ENCODE measurements at regions not wholly inside any gene's neighbourhood (a gene's known extent, or its start where the extent isn't known, plus 50 kb on each side); places are given as distances from the start of the nearest gene placed in this dataset.

DNA sequence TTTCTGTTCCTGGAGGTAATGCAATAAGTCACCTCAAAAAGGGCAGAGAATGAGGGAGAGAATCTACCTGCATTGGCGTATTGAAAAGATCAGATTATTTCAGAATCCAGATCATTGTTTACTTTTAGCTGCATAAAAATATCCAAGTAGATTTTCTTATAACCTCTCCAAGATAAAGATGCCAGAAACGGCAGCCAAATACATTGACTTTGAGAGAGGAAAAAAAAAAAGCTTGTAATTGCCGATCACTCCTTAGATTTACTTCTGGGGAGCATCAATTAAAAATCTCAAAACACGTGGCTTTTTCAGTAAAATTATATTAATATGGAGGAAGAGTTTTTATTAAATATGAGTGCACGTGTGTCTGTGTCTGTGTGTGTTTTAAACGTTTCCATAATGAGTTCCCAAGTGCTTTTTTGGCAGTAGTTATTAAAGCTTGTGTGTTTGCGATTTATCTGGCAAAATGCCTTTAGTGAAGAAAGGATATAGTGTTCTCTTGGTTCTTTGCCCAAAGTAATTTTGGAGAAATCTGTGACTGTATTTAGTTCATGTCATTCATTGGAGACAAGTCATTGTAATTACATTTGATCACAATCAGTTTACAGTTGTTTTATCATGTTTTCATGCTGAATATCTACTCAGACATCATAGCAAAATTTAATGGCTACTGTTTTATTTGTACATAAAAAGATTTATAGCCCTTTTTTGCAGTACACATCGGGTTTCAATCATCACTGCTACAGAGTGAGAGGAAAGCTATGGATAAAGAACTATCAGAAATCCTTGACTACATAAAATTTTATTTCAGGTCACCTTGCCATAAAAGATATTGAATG, 176.1 kb downstream of the TM9SF2 start:
- TF ChIP-seq, protein P1, sequence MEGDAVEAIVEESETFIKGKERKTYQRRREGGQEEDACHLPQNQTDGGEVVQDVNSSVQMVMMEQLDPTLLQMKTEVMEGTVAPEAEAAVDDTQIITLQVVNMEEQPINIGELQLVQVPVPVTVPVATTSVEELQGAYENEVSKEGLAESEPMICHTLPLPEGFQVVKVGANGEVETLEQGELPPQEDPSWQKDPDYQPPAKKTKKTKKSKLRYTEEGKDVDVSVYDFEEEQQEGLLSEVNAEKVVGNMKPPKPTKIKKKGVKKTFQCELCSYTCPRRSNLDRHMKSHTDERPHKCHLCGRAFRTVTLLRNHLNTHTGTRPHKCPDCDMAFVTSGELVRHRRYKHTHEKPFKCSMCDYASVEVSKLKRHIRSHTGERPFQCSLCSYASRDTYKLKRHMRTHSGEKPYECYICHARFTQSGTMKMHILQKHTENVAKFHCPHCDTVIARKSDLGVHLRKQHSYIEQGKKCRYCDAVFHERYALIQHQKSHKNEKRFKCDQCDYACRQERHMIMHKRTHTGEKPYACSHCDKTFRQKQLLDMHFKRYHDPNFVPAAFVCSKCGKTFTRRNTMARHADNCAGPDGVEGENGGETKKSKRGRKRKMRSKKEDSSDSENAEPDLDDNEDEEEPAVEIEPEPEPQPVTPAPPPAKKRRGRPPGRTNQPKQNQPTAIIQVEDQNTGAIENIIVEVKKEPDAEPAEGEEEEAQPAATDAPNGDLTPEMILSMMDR (IDR thresholded peaks at IDR 0.05) = no peak
- no peak for TF ChIP-seq EP300 (IDR thresholded peaks at IDR 0.05)
- no peak for TF ChIP-seq POLR2A (IDR thresholded peaks at IDR 0.05)
